ENCODE measurements at regions not wholly inside any gene's neighbourhood (a gene's known extent, or its start where the extent isn't known, plus 50 kb on each side); places are given as distances from the start of the nearest gene placed in this dataset.
"Not testable (repeated sequence)": the region's sequence is repeated elsewhere in the genome, so short reads cannot be mapped to it uniquely, and the experiment has no call there.

DNA sequence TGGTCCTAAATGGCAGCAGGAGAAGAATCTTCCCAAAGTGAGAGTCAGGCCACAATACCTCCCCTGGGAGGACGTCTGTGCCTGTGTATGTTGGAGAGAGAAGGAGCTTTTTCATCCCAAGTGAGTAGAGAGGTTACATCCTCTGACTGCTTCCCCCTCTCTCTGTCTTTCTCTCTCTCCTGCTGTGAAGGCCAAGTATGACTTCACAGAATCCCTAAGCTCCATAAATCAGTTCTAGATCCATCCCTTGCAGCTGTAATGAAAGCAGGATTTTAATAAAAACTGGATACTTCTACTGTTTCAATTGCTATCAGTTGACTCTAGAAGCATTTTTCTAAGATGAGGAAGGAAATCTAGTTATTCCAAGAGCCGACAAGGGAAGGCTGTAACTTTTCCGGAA, 389.1 kb upstream of the PROK2 start:
- H2AFZ ChIP-seq (ENCODE audit: low read depth, low read length) = no peak overlapping the region
- H3K36me3 ChIP-seq (ENCODE audit: insufficient read depth, low read length) = no peaks in the 10 kb centered on the region
- H3K27me3 ChIP-seq (ENCODE audit: insufficient read depth, low read length) = no peaks in the 10 kb centered on the region
- no peaks in the 10 kb centered on the region for H3K9me3 ChIP-seq (ENCODE audit: low read length)
- H3K4me1 ChIP-seq (ENCODE audit: insufficient read depth, low read length) = no peaks in the 10 kb centered on the region
- no peak overlapping the region for H3K4me3 ChIP-seq (ENCODE audit: low read length)

DNA sequence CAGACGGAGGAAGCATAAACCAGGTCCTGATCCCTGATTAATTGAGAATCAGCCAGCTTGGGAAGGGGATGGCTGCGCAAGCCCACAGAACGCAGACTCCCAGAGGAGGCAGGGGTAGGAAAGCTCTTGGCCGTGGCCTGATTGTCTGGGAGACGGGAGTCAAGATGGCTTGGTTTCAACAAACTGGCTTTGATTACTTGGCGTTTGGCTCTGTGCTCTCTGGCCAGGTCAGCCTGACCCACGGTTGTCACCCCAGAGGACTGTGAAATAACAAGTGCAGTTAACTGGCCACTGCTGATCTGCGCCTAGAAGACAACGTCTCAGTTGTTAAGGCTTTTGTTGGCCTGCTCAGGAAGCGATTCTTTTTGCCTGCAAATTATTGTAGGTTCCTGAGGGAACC, 387.0 kb upstream of the PROK2 start:
- no peaks in the 10 kb centered on the region for H3K9me3 ChIP-seq (ENCODE audit: low read length)
- no peaks in the 10 kb centered on the region for H3K36me3 ChIP-seq (ENCODE audit: insufficient read depth, low read length)
- no peaks in the 10 kb centered on the region for H3K27me3 ChIP-seq (ENCODE audit: insufficient read depth, low read length)
- H3K4me1 ChIP-seq (ENCODE audit: insufficient read depth, low read length) = no peaks in the 10 kb centered on the region
- H3K4me3 ChIP-seq (ENCODE audit: low read length) = no peak overlapping the region
- H2AFZ ChIP-seq (ENCODE audit: low read depth, low read length) = no peak overlapping the region

DNA sequence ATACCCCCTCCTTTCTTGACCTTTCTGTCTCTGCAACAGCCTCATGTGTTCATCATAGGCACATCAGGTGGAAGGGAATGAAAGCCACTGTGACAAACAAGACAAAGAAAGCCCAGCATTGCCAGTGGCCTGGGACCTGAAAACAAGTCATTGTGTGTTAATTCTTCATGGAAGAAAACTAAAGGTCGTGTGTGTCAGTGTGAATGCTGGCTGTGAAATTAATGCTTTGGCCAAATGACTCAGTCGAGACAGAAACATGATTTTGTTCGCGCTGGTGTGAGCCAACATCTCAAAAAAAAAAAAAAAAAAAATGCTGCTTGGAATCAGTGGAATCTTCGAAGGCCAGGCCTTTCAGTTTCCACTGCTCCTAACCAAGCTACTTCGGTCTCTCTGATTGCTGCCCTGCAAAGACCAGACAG, 386.5 kb upstream of the PROK2 start:
- H2AFZ ChIP-seq (ENCODE audit: low read depth, low read length) = no peak overlapping the region
- H3K4me1 ChIP-seq (ENCODE audit: insufficient read depth, low read length) = no peaks in the 10 kb centered on the region
- H3K27me3 ChIP-seq (ENCODE audit: insufficient read depth, low read length) = no peaks in the 10 kb centered on the region
- no peaks in the 10 kb centered on the region for H3K36me3 ChIP-seq (ENCODE audit: insufficient read depth, low read length)
- no peak overlapping the region for H3K4me3 ChIP-seq (ENCODE audit: low read length)
- no peaks in the 10 kb centered on the region for H3K9me3 ChIP-seq (ENCODE audit: low read length)

DNA sequence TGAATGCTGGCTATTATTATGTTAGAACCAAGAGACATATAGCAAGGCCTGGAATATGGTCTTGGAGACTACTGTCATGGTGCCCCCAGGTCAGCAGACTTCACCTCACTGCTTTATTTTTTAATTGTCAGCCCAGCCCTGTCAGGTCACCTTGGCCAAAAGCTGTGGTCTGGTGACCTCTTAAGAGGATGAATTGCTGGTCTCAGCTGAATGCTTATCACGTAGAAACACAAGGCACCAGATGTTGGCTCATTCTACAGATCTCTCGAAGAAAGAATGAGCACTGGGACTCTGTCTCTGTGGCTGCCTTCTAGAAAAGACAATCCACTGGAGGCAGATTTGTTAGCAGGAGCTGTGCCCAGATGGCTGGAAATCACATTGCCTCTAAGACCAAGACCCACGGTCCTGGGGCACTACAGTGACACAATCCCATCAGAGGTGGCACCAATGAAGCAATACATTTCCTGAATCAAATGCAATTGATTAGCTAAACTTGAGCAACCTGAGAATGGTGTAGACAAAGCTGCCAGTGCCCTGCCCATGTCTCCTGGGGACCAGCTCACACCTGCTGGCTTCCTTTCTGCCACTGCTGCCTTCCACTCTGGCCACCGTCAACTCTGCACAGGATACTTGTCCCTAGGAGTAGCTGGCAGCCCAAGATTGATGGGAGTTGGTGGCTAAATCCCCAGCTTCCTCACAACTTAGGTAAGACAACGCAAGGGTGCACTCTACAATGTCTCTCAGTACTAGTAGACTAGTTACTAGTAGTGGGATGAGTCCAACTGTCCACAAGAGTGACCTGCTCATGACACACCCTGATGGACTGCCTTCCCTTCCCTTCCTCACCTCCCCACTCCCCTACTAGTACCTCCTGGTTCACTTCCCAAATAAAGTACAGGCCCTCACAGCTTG, 384.9 kb upstream of the PROK2 start:
- Histone ChIP-seq H3K9me3 (ENCODE audit: low read length) (no peaks in the 10 kb centered on the region), H3K4me3 (ENCODE audit: low read length) (no peak overlapping the region), H3K36me3 (ENCODE audit: insufficient read depth, low read length) (no peaks in the 10 kb centered on the region), H3K27me3 (ENCODE audit: insufficient read depth, low read length) (no peaks in the 10 kb centered on the region), H2AFZ (ENCODE audit: low read depth, low read length) (no peak overlapping the region), H3K4me1 (ENCODE audit: insufficient read depth, low read length) (no peaks in the 10 kb centered on the region)

DNA sequence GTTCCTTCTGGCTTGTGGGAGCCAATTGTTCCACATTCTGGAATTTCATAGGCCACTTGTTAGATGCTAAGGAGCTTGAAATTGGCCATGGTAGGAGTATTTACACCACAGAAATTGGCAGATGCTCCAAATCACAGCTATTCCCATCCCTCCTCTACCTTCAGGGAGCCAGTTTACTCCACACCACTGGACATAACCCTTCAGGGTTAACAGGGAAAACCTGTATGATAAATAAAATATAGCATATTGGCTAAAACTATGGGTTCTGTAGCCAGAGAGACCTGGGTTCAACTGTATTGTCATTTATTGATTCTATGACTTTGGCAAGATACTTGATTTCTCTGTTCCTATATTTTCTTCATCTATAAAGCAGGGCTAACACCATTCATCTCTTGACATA, 384.2 kb upstream of the PROK2 start:
- Histone ChIP-seq H3K27me3 (ENCODE audit: insufficient read depth, low read length) (no peaks in the 10 kb centered on the region), H2AFZ (ENCODE audit: low read depth, low read length) (no peak overlapping the region), H3K36me3 (ENCODE audit: insufficient read depth, low read length) (no peaks in the 10 kb centered on the region), H3K4me3 (ENCODE audit: low read length) (no peak overlapping the region), H3K4me1 (ENCODE audit: insufficient read depth, low read length) (no peaks in the 10 kb centered on the region), H3K9me3 (ENCODE audit: low read length) (no peaks in the 10 kb centered on the region)

DNA sequence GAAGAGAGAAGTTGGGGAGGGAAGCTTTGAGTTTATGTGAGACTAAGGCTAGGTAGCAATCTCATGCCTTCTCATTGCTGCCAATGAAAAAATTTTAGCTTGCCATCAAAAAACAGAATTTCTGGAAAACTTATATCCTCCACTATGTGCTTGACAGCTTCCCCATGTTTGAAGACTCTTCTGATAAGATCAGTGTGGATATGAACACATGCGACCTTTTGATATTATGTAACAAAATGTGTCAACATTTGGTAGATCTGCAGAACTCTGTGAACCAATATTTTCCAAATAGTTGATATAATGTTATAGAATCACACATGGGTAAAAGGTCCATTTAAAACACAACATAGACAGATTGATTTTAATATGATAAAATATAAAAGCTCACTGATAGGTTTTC, 380.9 kb upstream of the PROK2 start:
- H3K36me3 ChIP-seq (ENCODE audit: insufficient read depth, low read length) = no peaks in the 10 kb centered on the region
- H3K4me3 ChIP-seq (ENCODE audit: low read length) = no peak overlapping the region
- no peak overlapping the region for H2AFZ ChIP-seq (ENCODE audit: low read depth, low read length)
- no peaks in the 10 kb centered on the region for H3K4me1 ChIP-seq (ENCODE audit: insufficient read depth, low read length)
- no peaks in the 10 kb centered on the region for H3K27me3 ChIP-seq (ENCODE audit: insufficient read depth, low read length)
- H3K9me3 ChIP-seq (ENCODE audit: low read length) = no peaks in the 10 kb centered on the region

DNA sequence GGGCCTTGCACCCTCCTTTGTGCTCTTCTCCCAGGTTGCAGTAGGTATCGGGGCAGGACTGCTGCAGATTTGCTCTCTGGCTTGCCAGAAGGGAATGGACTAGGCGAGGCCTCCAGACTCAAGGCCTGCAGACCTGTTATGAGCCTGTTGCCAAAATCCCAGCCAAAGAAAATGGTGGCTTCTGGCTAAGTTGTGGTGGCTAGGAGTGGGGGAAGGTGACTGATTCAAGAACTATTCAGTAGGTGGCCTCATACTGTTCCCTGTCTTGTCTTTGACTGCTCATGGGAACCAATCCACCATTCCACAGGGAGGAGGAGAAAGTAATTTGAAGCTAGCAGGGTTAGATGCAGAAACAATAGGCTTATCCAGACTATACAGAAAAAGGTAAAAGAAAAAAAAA, 380.4 kb upstream of the PROK2 start:
- Histone ChIP-seq H3K9me3 (ENCODE audit: low read length) (no peaks in the 10 kb centered on the region), H3K4me1 (ENCODE audit: insufficient read depth, low read length) (no peaks in the 10 kb centered on the region), H3K27me3 (ENCODE audit: insufficient read depth, low read length) (no peaks in the 10 kb centered on the region), H2AFZ (ENCODE audit: low read depth, low read length) (no peak overlapping the region), H3K4me3 (ENCODE audit: low read length) (no peak overlapping the region), H3K36me3 (ENCODE audit: insufficient read depth, low read length) (no peaks in the 10 kb centered on the region)

DNA sequence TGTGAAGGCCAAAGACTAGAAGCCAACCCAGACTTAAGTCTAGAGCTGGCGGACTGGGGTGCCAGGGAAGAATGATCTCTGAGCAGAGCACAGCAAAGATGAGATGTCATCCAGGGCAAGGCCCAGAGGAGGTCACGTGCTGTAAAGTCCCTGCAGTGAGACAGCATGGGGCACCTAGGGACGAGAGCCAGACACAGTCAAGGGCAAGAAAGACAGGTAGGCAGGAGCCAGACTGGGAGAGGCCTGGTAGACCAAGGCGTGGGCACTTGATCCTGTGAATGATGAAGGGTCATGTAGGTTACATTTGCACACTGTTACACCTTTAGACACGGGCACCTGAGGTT, 379.7 kb upstream of the PROK2 start:
- no peaks in the 10 kb centered on the region for H3K36me3 ChIP-seq (ENCODE audit: insufficient read depth, low read length)
- no peak overlapping the region for H2AFZ ChIP-seq (ENCODE audit: low read depth, low read length)
- no peak overlapping the region for H3K4me3 ChIP-seq (ENCODE audit: low read length)
- no peaks in the 10 kb centered on the region for H3K4me1 ChIP-seq (ENCODE audit: insufficient read depth, low read length)
- no peaks in the 10 kb centered on the region for H3K27me3 ChIP-seq (ENCODE audit: insufficient read depth, low read length)
- H3K9me3 ChIP-seq (ENCODE audit: low read length) = no peaks in the 10 kb centered on the region

DNA sequence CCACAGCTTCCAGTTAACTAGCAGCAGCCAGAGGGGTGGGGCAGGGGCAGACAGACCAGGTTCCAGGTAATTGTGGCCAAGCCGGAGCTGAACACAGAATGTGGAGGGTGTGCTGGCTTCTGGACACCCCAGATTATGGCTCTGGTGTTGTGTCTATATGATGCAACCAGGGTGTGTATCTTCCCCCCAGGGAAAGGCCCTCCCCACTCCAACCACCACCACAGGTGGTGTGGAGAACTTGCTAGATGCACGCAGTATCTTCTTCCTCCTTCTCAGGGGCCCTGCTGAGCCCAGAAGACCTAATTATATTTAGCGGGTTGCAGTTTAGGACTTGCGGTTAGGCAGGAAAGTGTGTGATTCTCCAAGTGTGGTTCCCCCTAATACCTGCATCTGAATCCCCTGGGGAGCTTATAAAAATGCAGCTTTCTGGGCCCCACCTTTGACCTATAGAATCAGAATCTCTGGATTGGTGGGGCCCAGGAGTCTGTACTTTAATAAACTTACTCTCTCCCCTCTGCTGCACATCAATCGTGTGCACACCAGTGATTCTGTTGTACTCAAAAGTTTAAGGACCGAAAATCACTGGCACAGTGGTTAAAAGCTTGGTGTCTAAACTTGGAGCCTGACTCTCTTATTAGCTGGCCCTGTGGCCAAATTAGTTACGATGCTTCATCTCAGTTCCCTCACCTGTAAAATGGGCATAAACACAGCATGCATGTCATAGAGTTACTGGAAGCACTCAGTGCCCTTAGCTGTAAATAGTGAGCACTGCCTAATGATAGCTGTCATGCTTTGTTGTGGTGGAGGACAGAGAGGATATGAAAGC, 379.1 kb upstream of the PROK2 start:
- H3K4me3 ChIP-seq (ENCODE audit: low read length) = no peak overlapping the region
- no peaks in the 10 kb centered on the region for H3K36me3 ChIP-seq (ENCODE audit: insufficient read depth, low read length)
- no peaks in the 10 kb centered on the region for H3K9me3 ChIP-seq (ENCODE audit: low read length)
- H3K4me1 ChIP-seq (ENCODE audit: insufficient read depth, low read length) = no peaks in the 10 kb centered on the region
- H3K27me3 ChIP-seq (ENCODE audit: insufficient read depth, low read length) = no peaks in the 10 kb centered on the region
- H2AFZ ChIP-seq (ENCODE audit: low read depth, low read length) = no peak overlapping the region

DNA sequence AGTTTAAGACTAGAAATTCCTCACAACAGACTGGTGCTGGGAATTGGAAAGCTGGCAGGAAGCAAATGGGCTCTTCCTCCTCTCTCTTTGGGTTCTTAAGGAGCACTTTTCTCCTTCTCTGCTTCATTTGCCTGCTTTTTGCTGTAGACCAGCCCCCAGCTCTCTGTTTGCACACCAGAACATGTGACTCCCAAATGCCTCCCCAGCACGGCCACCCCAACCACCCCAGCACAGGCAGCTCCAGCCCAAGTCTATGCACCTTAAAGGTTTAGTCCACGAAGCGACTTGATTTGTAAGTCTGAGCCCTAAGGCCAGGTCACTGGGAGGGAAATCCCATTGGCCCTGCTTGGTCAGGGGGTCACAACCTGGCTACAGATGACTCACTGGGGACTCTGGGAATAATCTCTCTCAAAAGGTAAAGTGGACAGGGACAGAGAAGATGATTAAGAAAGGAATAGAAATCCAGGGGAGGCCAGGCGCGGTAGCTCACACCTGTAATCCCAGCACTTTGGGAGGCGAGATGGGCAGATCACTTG, 377.8 kb upstream of the PROK2 start:
- Histone ChIP-seq H3K27me3 (ENCODE audit: insufficient read depth, low read length) (no peaks in the 10 kb centered on the region), H3K36me3 (ENCODE audit: insufficient read depth, low read length) (no peaks in the 10 kb centered on the region), H3K4me3 (ENCODE audit: low read length) (no peak overlapping the region), H3K9me3 (ENCODE audit: low read length) (no peaks in the 10 kb centered on the region), H3K4me1 (ENCODE audit: insufficient read depth, low read length) (no peaks in the 10 kb centered on the region), H2AFZ (ENCODE audit: low read depth, low read length) (no peak overlapping the region)

DNA sequence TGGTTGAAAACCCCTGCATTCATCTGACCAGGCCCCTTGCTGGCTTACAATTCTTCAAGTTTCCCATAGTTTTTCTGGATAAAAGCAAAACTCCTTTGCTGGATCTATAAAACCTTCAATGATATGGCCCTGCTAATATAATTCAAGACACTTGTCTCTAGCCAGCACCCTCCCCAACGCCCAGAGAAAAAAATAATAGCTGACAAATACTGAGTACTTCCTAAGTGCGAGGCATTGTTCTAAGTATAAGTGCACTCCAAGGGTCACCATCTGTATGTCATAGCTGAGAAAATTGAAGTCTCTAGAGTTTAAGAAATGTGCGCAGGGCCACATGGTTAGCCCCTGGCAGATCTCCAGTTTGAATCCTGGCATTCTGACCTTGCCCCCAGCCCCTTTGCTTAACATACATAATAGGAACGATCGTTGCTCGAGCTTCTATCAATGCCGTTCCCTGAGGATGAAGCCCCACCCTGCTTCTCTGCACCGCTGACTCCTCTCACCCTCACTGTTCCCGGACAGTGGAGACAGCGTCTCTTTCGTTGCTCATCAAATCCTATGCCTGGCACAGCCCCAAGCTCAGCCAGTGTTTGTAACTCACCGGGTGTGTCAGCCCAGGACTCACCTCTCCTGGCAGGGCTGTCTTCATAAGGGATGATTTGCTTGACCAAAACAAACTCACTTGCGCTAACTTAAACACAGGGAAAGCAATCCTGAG, 377.1 kb upstream of the PROK2 start:
- Histone ChIP-seq H3K36me3 (ENCODE audit: insufficient read depth, low read length) (no peaks in the 10 kb centered on the region), H3K4me1 (ENCODE audit: insufficient read depth, low read length) (no peaks in the 10 kb centered on the region), H3K4me3 (ENCODE audit: low read length) (no peak overlapping the region), H2AFZ (ENCODE audit: low read depth, low read length) (no peak overlapping the region), H3K27me3 (ENCODE audit: insufficient read depth, low read length) (no peaks in the 10 kb centered on the region), H3K9me3 (ENCODE audit: low read length) (no peaks in the 10 kb centered on the region)

DNA sequence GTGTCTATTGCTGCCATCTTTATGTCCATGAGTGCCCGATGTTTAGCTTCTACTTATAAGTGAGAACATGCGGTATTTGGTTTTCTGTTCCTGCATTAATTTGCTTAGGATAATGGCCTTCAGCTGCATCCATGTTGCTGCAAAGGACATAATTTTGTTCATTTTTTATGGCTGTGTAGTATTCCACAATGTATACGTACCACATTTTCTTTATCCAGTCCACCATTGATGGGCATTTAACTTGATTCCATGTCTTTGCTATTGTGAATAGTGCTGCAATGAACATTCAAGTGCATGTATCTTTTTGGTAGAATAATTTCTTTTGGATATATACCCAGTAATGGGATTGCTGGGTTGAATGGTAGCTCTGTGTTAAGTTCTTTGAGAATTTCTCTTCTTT, 376.3 kb upstream of the PROK2 start:
- not testable (repeated sequence) for H3K4me3 ChIP-seq (ENCODE audit: low read length); H3K9me3 ChIP-seq (ENCODE audit: low read length); H2AFZ ChIP-seq (ENCODE audit: low read depth, low read length); H3K27me3 ChIP-seq (ENCODE audit: insufficient read depth, low read length); H3K4me1 ChIP-seq (ENCODE audit: insufficient read depth, low read length); H3K36me3 ChIP-seq (ENCODE audit: insufficient read depth, low read length)

DNA sequence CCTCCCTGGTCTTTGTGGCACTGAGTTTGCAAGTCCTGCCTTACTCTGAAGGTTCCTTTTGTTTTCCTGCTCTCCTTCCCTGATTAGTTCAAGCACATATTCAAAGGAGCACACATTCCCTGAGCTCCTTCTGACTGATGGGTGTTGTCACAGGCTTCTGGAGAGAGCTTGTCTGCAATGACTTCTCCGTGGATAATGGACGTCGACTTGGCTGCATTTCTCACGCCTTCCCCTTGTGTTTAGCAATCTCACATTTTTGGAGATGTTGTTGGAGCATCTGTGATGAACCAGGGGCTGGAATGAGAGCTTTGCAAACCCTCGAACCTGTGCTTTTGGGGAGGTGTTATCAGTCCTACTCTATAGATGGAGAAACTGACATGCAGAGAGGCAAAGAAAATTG, 375.4 kb upstream of the PROK2 start:
- H3K36me3 ChIP-seq (ENCODE audit: insufficient read depth, low read length) = no peaks in the 10 kb centered on the region
- H3K4me3 ChIP-seq (ENCODE audit: low read length) = no peak overlapping the region
- H3K27me3 ChIP-seq (ENCODE audit: insufficient read depth, low read length) = no peaks in the 10 kb centered on the region
- no peak overlapping the region for H2AFZ ChIP-seq (ENCODE audit: low read depth, low read length)
- H3K4me1 ChIP-seq (ENCODE audit: insufficient read depth, low read length) = no peaks in the 10 kb centered on the region
- H3K9me3 ChIP-seq (ENCODE audit: low read length) = no peaks in the 10 kb centered on the region

All from neuron (in vitro differentiated cells).